Inferior parietal cortex (tissue), 1 donor: ENCODE measurements at regions not wholly inside any gene's neighbourhood (a gene's known extent, or its start where the extent isn't known, plus 50 kb on each side); places are given as distances from the start of the nearest gene placed in this dataset.
"Not testable (repeated sequence)": the region's sequence is repeated elsewhere in the genome, so short reads cannot be mapped to it uniquely, and the experiment has no call there.

ENCODE experiments used
- DNase-seq: peaks from one replicate; pipeline ENCODE4 v3.0.0-alpha.2; 2016; ENCODE audit errors: extremely low spot score

DNA sequence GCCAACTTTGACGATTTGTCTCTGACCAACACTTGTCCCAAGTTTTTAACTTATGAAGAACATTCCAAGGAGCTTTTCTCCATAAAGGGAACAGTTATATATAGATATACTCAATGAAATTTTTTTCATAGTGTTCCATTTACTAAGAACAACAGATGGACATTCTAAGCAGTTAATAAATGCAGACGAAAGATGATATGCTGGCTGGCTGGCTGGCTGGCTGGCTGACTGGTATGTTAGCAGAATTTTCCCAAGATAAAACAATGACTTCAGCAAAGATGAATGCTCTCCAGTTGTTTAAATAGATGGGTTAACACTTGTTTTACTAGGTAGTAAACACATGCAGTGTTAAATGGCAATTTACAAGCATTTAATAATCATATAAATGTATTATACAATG, 62.2 kb downstream of the SPANXN3 start:
- DNase-seq: no peak

DNA sequence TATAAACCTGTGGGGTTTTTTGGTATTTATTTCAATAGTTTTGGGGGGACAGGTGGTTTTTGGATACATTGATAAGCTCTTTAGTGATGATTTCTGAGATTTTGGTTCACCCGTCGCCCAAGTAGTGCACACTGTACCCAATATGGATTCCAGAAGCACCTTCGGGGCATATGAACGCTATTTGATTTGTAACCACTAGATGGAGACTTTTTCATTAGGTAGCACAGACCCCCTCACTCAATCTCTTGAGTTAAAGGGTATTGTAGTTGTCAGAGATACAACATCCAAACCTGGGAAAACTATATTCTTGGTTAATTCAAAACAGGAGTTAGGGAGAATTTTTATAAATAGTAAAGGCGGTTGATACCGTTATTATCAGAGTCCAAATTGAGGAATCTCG, 79.8 kb downstream of the SPANXN3 start:
- DNase-seq: peak; percentile 1

DNA sequence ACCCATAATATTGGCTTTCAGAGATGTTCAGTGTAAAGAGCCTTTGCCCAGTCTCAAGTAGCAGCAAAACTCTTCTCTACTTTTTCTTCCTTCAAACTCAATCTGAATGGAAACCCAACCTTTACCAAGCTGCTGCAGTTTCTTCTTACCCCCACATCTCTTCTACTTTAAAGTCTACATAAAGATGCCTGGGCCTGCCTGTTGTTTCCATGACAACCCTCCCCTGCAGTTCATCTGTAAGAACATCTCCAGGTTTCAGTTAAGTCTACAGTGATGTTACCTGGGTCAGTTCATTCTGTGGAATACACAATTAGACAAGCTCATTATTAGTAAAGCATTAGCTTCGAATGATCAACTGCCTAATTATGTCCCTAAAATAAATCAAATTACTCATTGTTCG, 81.4 kb downstream of the SPANXN3 start:
- no peak for DNase-seq

DNA sequence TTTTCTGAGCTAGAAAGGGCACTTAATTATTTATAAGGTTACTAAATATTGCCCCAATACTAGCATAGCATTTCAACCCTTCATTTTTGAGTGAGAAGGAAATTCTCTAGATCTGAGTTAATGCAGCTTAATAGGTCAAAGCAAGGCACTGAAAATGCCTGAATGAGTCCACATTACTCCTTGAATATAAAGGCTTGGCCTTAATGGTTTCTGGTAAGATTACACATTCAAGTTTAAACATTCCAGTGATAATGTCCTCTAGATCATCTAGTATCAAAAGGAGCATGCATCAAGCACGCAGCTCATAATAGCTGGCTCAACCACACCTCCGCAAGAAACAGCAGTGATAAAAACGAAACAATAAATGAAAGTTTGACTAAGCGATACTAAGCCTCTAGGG, 87.5 kb downstream of the SPANXN3 start:
- DNase-seq: no peak

DNA sequence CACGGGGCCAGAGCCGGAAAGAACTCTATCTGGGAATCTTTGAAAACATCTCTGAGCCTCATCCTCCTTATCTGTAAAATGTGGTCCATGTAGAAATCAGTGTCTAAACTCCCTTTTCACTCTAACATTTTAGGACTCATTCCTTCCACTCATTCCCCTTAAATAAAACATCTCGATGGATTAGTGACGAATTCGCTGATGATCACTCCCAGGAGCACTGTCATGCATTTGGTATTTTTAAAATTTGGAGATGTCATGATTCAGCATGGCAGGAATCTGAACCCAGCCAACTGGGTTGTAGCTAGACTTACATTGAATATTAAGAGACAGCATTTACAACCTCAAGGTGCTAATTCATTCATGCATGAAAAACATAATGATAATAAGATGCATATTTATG, 88.1 kb downstream of the SPANXN3 start:
- no peak for DNase-seq

DNA sequence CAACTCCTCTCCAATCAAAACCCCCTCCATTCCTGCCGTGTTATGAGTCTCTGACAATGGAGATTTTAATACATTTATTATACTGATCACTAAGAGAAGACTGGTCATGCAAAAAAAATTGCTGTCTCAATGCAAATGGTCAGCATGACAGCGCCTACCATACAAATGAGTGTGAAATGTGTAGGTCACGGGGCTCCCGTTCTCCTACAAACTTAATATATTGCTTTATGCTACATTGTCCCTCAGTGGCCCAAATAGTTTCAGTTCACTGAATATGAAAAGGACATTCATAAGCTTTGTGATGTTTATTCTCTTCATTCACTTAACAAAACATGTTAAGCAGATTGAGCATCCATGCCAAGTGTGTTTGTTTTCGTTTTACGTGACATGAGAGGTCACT, 116.1 kb downstream of the SPANXN3 start:
- no peak for DNase-seq

DNA sequence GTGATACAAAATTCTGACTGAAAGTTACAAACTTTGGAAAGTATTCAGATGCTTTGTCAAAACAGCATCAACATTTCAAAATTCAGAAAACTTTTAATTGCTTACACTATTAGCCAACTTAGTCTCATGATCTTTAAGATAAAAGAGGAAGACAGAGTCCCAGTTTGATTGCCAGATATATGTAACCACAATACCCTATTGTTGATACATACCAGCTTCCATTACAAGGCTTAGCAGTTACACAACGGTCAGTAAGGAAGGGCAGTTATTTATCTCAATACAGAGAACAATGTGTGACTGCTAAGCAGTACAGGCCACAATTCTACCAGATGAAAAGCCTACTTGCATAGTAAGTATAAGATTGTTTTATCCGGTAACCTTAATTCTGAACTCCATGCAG, 138.4 kb downstream of the SPANXN3 start:
- no peak for DNase-seq

DNA sequence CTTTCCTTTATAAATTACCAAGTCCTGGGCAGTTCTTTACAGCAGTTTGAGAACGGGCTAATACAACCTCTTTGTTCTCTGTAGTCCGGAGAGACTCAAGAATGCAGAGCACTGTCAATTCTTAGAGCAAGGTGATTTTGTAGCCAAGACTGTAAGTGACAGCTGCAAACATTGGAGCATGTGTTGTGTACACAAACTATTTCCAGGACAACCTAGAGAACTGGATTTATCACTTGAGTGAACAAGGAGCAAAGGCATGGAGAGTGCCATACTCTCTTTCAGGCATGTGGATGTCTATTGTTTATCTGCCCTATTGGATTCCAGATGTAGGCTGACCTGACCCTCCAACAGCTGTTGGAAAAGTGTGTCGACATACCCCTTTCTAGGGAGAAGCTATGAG, 153.9 kb downstream of the SPANXN3 start:
- no peak for DNase-seq

DNA sequence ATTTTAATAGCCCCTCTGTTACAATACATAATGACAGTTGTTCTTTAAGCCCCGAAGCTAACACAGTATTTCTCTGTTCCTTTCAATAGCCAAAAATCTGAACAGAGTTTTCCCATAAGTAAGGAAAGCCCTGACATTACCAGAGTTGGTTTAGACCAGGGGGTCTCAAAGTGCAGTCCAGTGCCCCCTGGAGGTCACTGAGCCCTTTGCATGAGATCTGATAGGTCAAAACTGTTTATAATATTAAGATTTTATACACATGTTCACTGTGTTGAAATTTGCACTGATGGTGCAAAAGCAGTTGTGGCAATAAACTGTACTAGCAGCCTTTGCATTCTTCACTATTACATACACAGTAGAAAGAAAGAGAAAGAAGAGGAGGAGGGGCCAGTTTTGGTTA, 177.1 kb downstream of the SPANXN3 start:
- DNase-seq: no peak

DNA sequence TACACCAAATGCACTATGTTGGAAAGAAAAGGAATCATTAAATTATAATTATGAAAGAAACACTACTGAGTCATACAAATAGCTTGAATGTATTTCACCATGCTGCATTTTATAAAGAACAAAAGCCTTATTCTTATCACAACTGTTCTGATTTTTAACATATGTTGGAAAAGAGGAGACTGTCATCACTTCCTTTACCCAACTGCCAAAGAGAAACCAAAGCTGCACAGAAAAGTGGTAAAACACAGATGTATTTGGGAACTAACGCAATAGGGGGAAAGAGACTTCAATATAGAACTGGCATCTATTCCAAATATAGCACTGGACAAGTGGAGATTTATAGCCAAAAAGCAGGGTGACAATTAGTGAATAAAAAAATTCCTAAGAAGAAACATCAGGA, 181.0 kb downstream of the SPANXN3 start:
- no peak for DNase-seq

DNA sequence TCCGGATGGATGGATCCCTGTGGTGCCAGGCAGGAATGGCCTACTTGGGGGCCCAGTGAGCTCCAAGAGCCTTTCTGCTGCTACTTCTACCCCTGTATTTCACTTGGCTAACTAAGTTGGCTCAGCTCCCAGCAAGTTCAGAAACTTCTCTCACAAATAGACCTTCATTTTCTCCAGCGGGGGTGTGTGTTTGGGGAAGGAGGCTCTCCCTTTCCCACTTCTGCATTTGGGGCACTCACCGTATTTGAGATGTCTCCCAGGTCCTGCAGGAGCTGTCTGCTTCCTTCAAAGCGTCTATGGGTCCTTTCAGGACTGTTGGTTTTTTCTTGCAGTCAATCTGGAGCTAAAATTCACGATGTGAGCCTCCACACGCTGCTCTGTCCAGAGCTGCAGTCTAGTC, 197.7 kb downstream of the SPANXN3 start:
- no peak for DNase-seq

DNA sequence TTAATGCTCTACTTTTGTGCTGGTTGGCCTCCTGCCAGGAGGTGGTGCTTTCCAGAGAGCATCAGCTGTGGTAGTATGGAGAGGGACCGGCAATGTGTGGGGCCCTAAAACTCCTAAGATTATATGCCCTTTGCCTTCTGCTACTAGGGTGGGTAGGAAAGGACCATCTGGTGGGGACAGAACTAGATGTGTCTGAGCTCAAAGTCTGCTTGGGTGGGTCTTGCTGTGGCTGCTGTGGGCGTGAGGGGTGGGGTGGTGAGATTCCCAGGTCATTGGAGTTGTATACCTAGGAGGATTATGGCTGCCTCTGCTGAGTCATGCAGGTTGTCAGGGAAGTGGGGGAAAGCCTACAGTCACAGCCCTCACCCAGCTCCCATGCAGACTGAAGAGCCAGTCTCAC, 198.4 kb downstream of the SPANXN3 start:
- DNase-seq: not testable (repeated sequence)

DNA sequence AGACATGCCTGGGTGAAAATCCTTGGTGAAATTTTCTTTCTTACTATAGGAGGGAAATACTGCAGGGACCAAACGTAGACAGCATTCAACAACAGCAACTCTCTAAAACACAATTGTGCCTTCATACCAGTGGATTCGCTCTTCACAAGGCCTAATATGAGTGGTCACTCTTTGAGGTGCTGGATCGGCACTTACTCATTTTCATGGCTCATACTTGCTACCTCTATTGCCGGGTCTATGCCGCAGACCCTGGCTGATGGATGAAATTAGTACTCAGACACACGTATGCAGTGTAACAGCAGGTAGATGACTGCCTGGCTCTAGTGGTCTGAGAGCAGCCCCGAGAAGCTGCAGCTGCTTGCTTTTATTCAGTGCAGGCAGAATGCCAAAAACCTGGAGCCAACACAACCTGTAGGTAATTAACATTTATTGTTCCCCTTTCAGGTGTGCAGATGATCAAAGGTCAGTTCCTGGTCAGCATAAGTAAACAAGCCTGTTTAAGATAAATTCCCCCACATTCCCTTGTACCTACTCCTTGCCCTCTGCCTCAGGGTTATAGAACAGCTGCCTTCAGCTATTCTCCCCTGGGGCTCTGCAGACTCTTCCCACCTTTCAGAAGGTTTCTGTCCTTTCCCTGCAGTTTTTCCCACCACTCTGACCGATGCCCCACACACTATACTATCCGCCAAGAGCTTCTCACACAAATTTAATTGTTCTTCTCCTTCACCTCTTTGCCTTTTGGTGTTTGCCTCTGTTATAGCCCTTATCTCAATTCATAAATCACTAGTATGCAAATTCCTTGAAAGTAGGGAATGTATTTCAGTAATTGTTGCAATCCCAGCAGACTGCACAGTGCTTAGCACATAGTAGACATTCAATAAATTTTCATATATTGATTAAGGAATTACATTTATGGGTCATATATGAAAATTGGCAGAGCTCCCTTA, 210.0 kb downstream of the SPANXN3 start:
- DNase-seq: no peak

DNA sequence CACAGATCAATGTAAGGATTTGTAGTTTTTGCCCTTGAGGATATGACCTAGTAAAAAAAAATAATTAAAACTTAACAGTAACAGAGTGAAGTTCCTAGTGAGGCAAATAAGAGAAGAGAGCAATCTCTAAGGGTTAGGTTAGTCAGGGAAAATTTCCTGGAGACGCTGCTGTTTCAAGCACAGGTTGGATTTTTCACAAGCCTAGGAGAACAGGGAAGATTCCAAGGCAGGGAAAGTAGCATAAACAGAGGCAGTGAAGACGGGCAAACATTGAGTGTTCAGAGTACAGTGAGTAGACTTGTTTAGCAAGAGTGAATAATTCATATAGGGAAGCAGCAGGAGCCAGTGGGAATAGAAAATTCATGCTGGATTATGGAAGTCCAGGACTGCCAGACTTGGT, 212.8 kb downstream of the SPANXN3 start:
- no peak for DNase-seq

DNA sequence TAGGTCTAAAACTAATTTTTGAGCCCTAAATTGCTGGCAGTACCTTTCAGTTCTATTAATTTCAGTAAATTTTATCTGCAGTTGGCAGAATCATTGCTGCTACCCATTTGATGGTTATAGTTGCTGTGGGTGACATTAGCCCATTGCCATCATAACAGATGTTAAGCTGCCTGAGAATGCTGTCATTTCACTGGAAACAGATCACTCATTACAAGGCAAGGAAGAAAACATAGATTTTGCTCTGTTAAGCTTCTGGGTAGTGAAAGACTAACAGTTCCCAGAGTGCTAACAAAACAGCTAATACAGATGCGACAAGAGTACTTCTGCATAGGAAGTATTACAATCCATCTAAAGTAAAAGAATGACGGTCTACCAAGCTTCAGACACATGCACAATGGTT, 213.2 kb downstream of the SPANXN3 start:
- no peak for DNase-seq

DNA sequence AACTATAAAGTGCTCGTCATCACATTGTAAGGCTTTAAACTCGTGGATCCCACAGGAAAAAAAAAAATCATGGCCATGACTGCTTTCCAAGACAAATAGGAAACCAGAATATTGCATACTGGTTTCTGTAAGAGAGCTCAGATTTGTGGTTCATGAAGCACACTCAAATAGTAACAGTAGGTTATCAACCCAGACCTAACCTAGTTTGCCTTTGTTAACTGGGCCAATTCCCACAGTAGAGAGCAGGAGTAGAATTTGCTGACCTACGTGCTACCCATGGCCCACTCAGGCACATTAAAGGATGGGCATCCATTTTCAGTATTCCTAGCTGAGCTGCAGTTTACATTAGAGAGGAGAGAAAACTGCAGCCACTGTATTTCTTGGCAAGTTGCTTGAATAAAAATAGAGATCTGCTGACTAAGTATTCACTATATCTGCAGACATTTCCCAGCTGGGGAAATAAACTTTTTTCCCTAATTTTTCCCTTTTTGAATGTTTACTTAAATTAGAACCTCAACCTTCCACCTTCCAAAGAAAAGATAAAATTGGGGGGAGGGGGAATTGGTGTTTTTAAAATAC, 218.5 kb downstream of the SPANXN3 start:
- no peak for DNase-seq

DNA sequence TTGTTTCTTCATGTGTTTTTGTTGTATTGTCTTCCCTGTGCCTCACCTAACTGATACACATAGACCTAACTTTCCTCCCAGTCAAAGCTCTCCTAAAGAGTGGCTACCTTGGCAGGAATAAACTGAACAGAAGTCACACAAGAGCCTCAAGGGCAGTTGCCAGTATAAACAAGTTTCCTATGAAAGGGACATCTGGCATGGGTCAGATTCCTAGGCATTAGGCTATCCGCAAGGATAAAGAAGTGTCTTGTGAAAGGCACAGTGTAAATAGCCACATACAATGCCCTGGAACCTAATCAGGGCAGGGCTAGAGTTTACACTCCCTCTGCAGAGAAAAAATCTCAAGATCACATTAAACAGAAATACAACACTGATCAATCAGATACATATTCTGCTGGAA, 220.8 kb downstream of the SPANXN3 start:
- no peak for DNase-seq

DNA sequence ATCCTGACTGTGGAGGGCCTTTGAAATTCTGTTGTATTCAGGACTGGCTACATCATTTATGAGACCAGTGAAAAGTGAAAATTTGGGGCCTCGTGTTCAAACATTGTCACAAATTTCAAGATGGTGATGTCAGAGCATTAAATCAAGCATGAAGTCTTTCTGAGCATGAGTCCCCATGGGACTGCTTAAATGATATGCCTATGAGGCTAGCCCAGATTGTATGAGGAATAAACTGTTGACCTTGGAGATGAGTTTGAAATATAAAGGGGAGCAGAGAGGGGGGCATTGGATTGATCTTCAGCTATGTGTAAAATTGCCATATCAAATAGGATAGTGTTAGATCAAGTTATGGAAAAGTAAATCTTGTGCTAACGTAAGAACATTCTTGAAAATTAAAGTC, 230.0 kb downstream of the SPANXN3 start:
- DNase-seq: no peak

DNA sequence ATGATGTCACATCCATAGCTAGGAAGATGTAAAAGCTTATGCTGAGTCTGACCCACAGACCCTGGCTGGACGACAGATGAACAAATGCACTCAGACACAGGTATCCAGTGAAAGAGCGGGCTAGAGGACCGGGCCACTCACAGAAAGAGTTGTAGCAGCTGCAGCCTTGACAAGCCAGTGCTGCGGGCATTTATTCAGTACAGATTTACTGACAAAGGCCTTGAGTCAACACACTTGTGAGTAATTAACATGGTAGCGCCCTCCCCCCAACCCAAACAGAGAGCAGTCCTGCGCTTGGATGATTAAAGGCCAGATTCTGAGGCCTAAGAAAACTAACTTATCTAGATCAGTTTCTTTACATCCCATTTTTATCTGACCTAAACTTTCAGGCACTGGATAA, 244.6 kb downstream of the SPANXN4 start:
- no peak for DNase-seq

DNA sequence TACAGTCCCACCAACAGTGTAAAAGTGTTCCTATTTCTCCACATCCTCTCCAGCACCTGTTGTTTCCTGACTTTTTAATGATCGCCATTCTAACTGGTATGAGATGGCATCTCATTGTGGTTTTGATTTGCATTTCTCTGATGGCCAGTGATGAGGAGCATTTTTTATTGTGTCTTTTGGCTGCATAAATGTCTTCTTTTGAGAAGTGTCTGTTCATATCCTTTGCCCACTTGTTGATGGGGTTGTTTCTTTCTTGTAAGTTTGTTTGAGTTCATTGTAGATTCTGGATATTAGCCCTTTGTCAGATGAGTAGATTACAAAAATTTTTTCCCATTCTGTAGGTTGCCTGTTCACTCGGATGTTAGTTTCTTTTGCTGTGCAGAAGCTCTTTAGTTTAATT, 218.9 kb downstream of the SPANXN4 start:
- not testable (repeated sequence) for DNase-seq

DNA sequence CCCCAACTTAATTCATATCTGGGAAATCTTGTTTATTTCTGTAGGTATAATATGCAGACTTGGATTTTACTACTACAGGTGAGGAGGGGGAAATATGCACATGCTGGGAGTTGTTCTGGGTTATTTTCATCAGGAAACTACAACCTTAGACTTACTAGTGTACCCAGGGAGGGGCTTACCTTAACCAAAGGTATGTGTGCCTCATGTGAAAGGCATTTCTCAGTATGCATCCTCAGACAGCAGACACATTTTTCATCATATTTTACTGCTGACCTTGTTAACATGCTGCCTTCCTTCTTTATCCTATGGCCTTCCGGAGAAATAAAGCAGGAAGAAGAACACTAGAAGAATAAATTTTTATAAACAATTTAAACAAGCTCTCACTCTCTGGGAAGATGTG, 214.9 kb downstream of the SPANXN4 start:
- DNase-seq: no peak

DNA sequence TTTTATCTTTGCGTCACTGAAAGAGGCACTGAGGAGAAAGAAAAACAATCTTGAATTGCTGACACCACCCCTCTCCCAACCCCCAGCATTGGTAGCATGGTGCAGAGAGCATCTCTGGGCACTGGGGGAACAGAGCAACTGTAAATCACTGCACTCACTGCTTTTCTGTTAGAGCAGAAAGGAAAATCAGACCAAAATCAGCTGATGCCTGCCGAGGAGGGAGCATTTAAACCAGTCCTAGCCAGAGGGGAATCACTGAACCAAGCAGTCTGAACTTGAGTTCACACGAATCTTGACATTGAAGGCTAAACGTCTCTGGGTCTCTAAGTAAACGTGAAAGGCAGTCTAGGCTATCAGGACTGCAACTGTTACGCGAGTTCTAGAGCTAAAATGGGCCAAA, 205.8 kb downstream of the SPANXN4 start:
- no peak for DNase-seq

DNA sequence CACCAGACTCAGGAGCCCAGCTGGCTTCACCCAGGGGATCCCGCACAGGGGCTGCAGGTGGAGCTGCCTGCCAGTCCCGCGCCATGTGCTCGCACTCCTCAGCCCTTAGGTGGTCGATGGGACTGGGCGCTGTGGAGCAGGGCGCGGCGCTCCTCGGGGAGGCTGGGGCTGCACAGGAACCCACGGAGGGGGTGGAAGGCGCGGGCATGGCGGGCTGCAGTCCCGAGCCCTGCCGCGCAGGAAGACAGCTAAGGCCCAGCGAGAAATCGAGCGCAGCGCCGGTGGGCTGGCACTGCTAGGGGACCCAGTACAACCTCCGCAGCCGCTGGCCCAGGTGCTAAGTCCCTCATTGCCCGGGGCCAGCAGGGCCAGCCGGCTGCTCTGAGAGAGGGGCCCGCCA, 202.9 kb downstream of the SPANXN4 start:
- not testable (repeated sequence) for DNase-seq

DNA sequence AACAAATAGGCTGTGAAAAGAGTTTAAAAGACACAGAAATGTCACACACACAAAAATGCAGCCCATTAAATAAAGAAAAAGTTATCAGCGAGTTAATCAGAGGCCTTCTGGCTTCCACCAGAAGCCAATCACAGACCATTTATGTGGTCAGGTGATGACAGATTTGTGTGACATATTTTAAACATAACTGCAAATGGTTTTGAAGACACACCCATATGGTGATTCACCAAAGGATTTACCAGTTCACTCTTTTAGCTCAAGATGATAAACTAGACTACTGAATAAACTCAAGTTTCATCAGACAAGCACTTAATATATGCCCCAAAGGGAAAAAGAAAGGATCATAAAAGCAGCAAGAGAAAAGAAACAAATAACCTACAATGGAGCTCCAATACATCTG, 181.2 kb downstream of the SPANXN4 start:
- DNase-seq: no peak
